PC-9 (cell line): ENCODE measurements at regions not wholly inside any gene's neighbourhood (a gene's known extent, or its start where the extent isn't known, plus 50 kb on each side); places are given as distances from the start of the nearest gene placed in this dataset.

Experiments used
- EZH2 ChIP-seq: fragments of 200-600 bp; sonication (generic); IDR thresholded peaks from 2 replicates; pipeline ENCODE4 v1.8.0; 2017; ENCODE audit warnings: antibody characterized with exemption, low read depth
- TF ChIP-seq, protein P1 (sequence below): fragments of 200-600 bp; sonication (generic); conservative IDR thresholded peaks from 2 replicates; pipeline ENCODE4 v1.6.1; 2017; ENCODE audit warnings: mixed run types, antibody characterized with exemption, mild to moderate bottlenecking, moderate library complexity

DNA sequence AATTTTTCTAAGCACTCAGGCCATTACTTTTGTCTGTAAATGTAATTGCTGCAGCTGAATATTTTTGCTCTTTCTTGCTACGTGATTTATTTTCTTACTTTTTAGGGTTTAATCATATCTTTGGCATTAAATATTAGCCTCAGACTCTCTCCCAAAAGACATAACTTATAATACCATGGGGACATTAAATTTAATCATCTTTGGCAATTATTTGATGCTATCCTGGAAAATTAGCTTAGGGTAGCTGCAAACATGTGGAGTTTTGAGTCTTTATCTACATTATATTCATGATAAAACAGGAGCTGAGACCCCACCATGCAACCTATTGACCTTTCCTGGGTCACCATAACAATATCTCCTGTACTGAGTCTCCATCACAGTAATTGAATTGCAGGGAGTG lies 59.1 kb upstream of the EDAR start:
- TF ChIP-seq, protein P1, sequence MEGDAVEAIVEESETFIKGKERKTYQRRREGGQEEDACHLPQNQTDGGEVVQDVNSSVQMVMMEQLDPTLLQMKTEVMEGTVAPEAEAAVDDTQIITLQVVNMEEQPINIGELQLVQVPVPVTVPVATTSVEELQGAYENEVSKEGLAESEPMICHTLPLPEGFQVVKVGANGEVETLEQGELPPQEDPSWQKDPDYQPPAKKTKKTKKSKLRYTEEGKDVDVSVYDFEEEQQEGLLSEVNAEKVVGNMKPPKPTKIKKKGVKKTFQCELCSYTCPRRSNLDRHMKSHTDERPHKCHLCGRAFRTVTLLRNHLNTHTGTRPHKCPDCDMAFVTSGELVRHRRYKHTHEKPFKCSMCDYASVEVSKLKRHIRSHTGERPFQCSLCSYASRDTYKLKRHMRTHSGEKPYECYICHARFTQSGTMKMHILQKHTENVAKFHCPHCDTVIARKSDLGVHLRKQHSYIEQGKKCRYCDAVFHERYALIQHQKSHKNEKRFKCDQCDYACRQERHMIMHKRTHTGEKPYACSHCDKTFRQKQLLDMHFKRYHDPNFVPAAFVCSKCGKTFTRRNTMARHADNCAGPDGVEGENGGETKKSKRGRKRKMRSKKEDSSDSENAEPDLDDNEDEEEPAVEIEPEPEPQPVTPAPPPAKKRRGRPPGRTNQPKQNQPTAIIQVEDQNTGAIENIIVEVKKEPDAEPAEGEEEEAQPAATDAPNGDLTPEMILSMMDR, result no peak
- TF ChIP-seq EZH2, result no peak
